ENCODE measurements at regions not wholly inside any gene's neighbourhood (a gene's known extent, or its start where the extent isn't known, plus 50 kb on each side); places are given as distances from the start of the nearest gene placed in this dataset.

GRCh38 chr16:64390102-64390501 is 731.8 kb downstream of the CDH11 start:
- Histone ChIP-seq H2AFZ (ENCODE audit: low read length) (peak overlapping the region; percentile 82), H3K9ac (ENCODE audit: low read length) (no peak overlapping the region), H3K9me3 (ENCODE audit: low read length) (no peaks in the 10 kb centered on the region), H3K36me3 (ENCODE audit: insufficient read depth, low read length) (no peaks in the 10 kb centered on the region; the same call in 1 of the 2 replicates), H3K27ac (ENCODE audit: low read length) (peak overlapping the region; percentile 58; the same call in 1 of the 2 replicates), H3K79me2 (ENCODE audit: low read length) (no peaks in the 10 kb centered on the region), H3K27me3 (ENCODE audit: low read length) (no peaks in the 10 kb centered on the region), H3K9me2 (replicated peaks; ENCODE audit: insufficient read depth, low read length) (no peaks in the 10 kb centered on the region), H3K4me3 (ENCODE audit: low read length) (no peak overlapping the region), H3K4me2 (ENCODE audit: low read depth, low read length, poor library complexity, severe bottlenecking) (no peak overlapping the region), H3K4me1 (ENCODE audit: low read length) (peaks cover 27% of the 10 kb centered on the region), H4K20me1 (ENCODE audit: insufficient read depth, low read depth, low read length) (no peaks in the 10 kb centered on the region)
- no peak for DNase-seq

GRCh38 chr16:64384636-64385035 is 737.2 kb downstream of the CDH11 start:
- DNase-seq: no peak
- H3K27ac ChIP-seq (ENCODE audit: low read length): no peak overlapping the region
- no peak overlapping the region for H3K4me2 ChIP-seq (ENCODE audit: low read depth, low read length, poor library complexity, severe bottlenecking)
- peak overlapping the region; percentile 58; the same call in 1 of the 2 replicates for H2AFZ ChIP-seq (ENCODE audit: low read length)
- no peaks in the 10 kb centered on the region for H4K20me1 ChIP-seq (ENCODE audit: insufficient read depth, low read depth, low read length)
- no peaks in the 10 kb centered on the region; the same call in 1 of the 2 replicates for H3K36me3 ChIP-seq (ENCODE audit: insufficient read depth, low read length)
- H3K9me3 ChIP-seq (ENCODE audit: low read length): peaks cover 8% of the 10 kb centered on the region; the same call in 1 of the 2 replicates
- H3K79me2 ChIP-seq (ENCODE audit: low read length): no peaks in the 10 kb centered on the region
- H3K27me3 ChIP-seq (ENCODE audit: low read length): no peaks in the 10 kb centered on the region
- H3K9ac ChIP-seq (ENCODE audit: low read length): no peak overlapping the region
- H3K4me3 ChIP-seq (ENCODE audit: low read length): no peak overlapping the region
- no peaks in the 10 kb centered on the region for H3K9me2 ChIP-seq (replicated peaks; ENCODE audit: insufficient read depth, low read length)
- H3K4me1 ChIP-seq (ENCODE audit: low read length): peaks cover 9% of the 10 kb centered on the region; the same call in 1 of the 2 replicates

GRCh38 chr16:64381979-64382378 is 739.9 kb downstream of the CDH11 start:
- H2AFZ ChIP-seq (ENCODE audit: low read length): peak overlapping the region; percentile 41; the same call in 1 of the 2 replicates
- H3K4me3 ChIP-seq (ENCODE audit: low read length): no peak overlapping the region
- H3K4me2 ChIP-seq (ENCODE audit: low read depth, low read length, poor library complexity, severe bottlenecking): no peak overlapping the region
- H3K9ac ChIP-seq (ENCODE audit: low read length): no peak overlapping the region
- no peak overlapping the region for H3K27ac ChIP-seq (ENCODE audit: low read length)
- no peak for DNase-seq
- H4K20me1 ChIP-seq (ENCODE audit: insufficient read depth, low read depth, low read length): no peaks in the 10 kb centered on the region
- H3K79me2 ChIP-seq (ENCODE audit: low read length): no peaks in the 10 kb centered on the region
- no peaks in the 10 kb centered on the region for H3K9me2 ChIP-seq (replicated peaks; ENCODE audit: insufficient read depth, low read length)
- H3K4me1 ChIP-seq (ENCODE audit: low read length): peaks cover 21% of the 10 kb centered on the region
- H3K27me3 ChIP-seq (ENCODE audit: low read length): no peaks in the 10 kb centered on the region
- peaks cover 8% of the 10 kb centered on the region; the same call in 1 of the 2 replicates for H3K9me3 ChIP-seq (ENCODE audit: low read length)
- no peaks in the 10 kb centered on the region; the same call in 1 of the 2 replicates for H3K36me3 ChIP-seq (ENCODE audit: insufficient read depth, low read length)

GRCh38 chr16:64380751-64381150 is 741.1 kb downstream of the CDH11 start:
- Histone ChIP-seq H3K9me3 (ENCODE audit: low read length) (peaks cover 8% of the 10 kb centered on the region; the same call in 1 of the 2 replicates), H2AFZ (ENCODE audit: low read length) (no peak overlapping the region), H3K9ac (ENCODE audit: low read length) (no peak overlapping the region), H3K4me1 (ENCODE audit: low read length) (peaks cover 21% of the 10 kb centered on the region), H3K9me2 (replicated peaks; ENCODE audit: insufficient read depth, low read length) (no peaks in the 10 kb centered on the region), H3K36me3 (ENCODE audit: insufficient read depth, low read length) (no peaks in the 10 kb centered on the region; the same call in 1 of the 2 replicates), H3K4me2 (ENCODE audit: low read depth, low read length, poor library complexity, severe bottlenecking) (no peak overlapping the region), H3K4me3 (ENCODE audit: low read length) (no peak overlapping the region), H3K27ac (ENCODE audit: low read length) (no peak overlapping the region), H4K20me1 (ENCODE audit: insufficient read depth, low read depth, low read length) (no peaks in the 10 kb centered on the region), H3K79me2 (ENCODE audit: low read length) (no peaks in the 10 kb centered on the region), H3K27me3 (ENCODE audit: low read length) (no peaks in the 10 kb centered on the region)
- DNase-seq: no peak

- no peaks in the 10 kb centered on the region for H4K20me1 ChIP-seq (ENCODE audit: insufficient read depth, low read depth, low read length)
Measured at GRCh38 chr16:64375391-64375980, 746.4 kb downstream of the CDH11 start.

GRCh38 chr16:64370112-64370511 is 751.8 kb downstream of the CDH11 start:
- no peak overlapping the region for H3K9ac ChIP-seq (ENCODE audit: low read length)

More at GRCh38 chr16:64375391-64375980, 746.4 kb downstream of the CDH11 start:
- Histone ChIP-seq H3K79me2 (ENCODE audit: low read length) (no peaks in the 10 kb centered on the region), H3K9ac (ENCODE audit: low read length) (no peak overlapping the region), H3K27ac (ENCODE audit: low read length) (no peak overlapping the region), H3K9me3 (ENCODE audit: low read length) (no peaks in the 10 kb centered on the region), H3K4me3 (ENCODE audit: low read length) (no peak overlapping the region), H3K4me1 (ENCODE audit: low read length) (peaks cover 12% of the 10 kb centered on the region), H3K4me2 (ENCODE audit: low read depth, low read length, poor library complexity, severe bottlenecking) (no peak overlapping the region), H3K27me3 (ENCODE audit: low read length) (no peaks in the 10 kb centered on the region), H3K36me3 (ENCODE audit: insufficient read depth, low read length) (no peaks in the 10 kb centered on the region), H2AFZ (ENCODE audit: low read length) (peak overlapping the region; percentile 75), H3K9me2 (replicated peaks; ENCODE audit: insufficient read depth, low read length) (no peaks in the 10 kb centered on the region)
- DNase-seq: no peak

GRCh38 chr16:64365448-64365931 is 756.4 kb downstream of the CDH11 start:
- Histone ChIP-seq H3K9me3 (ENCODE audit: low read length) (no peaks in the 10 kb centered on the region), H3K4me2 (ENCODE audit: low read depth, low read length, poor library complexity, severe bottlenecking) (no peak overlapping the region), H2AFZ (ENCODE audit: low read length) (0 out of 2 replicates have a peak overlapping the region, but pooled peaks have one; percentile 56), H3K79me2 (ENCODE audit: low read length) (no peaks in the 10 kb centered on the region), H3K9me2 (replicated peaks; ENCODE audit: insufficient read depth, low read length) (0 out of 2 replicates have a peak, but pooled peaks cover 6% of the 10 kb centered on the region), H3K4me3 (ENCODE audit: low read length) (no peak overlapping the region), H3K27ac (ENCODE audit: low read length) (no peak overlapping the region), H3K4me1 (ENCODE audit: low read length) (peaks cover 5% of the 10 kb centered on the region; the same call in 1 of the 2 replicates), H3K27me3 (ENCODE audit: low read length) (no peaks in the 10 kb centered on the region), H3K9ac (ENCODE audit: low read length) (no peak overlapping the region), H3K36me3 (ENCODE audit: insufficient read depth, low read length) (no peaks in the 10 kb centered on the region), H4K20me1 (ENCODE audit: insufficient read depth, low read depth, low read length) (no peaks in the 10 kb centered on the region)
- DNase-seq: no peak

More at GRCh38 chr16:64370112-64370511, 751.8 kb downstream of the CDH11 start:
- Histone ChIP-seq H3K36me3 (ENCODE audit: insufficient read depth, low read length) (no peaks in the 10 kb centered on the region), H3K79me2 (ENCODE audit: low read length) (no peaks in the 10 kb centered on the region), H4K20me1 (ENCODE audit: insufficient read depth, low read depth, low read length) (no peaks in the 10 kb centered on the region), H3K9me2 (replicated peaks; ENCODE audit: insufficient read depth, low read length) (no peaks in the 10 kb centered on the region), H3K27ac (ENCODE audit: low read length) (no peak overlapping the region), H2AFZ (ENCODE audit: low read length) (peak overlapping the region; percentile 28; the same call in 1 of the 2 replicates), H3K4me1 (ENCODE audit: low read length) (peaks cover 5% of the 10 kb centered on the region; the same call in 1 of the 2 replicates), H3K9me3 (ENCODE audit: low read length) (no peaks in the 10 kb centered on the region), H3K27me3 (ENCODE audit: low read length) (no peaks in the 10 kb centered on the region), H3K4me3 (ENCODE audit: low read length) (no peak overlapping the region), H3K4me2 (ENCODE audit: low read depth, low read length, poor library complexity, severe bottlenecking) (no peak overlapping the region)
- no peak for DNase-seq

GRCh38 chr16:64364894-64365293 is 757.0 kb downstream of the CDH11 start:
- Histone ChIP-seq H3K9me3 (ENCODE audit: low read length) (no peaks in the 10 kb centered on the region), H2AFZ (ENCODE audit: low read length) (no peak overlapping the region), H3K36me3 (ENCODE audit: insufficient read depth, low read length) (no peaks in the 10 kb centered on the region), H3K79me2 (ENCODE audit: low read length) (no peaks in the 10 kb centered on the region), H3K27ac (ENCODE audit: low read length) (no peak overlapping the region), H3K4me2 (ENCODE audit: low read depth, low read length, poor library complexity, severe bottlenecking) (no peak overlapping the region), H4K20me1 (ENCODE audit: insufficient read depth, low read depth, low read length) (no peaks in the 10 kb centered on the region), H3K9me2 (replicated peaks; ENCODE audit: insufficient read depth, low read length) (0 out of 2 replicates have a peak, but pooled peaks cover 6% of the 10 kb centered on the region), H3K9ac (ENCODE audit: low read length) (no peak overlapping the region), H3K4me1 (ENCODE audit: low read length) (peaks cover 5% of the 10 kb centered on the region; the same call in 1 of the 2 replicates), H3K4me3 (ENCODE audit: low read length) (no peak overlapping the region), H3K27me3 (ENCODE audit: low read length) (no peaks in the 10 kb centered on the region)
- no peak for DNase-seq

Measured in Karpas-422 (cell line).